GM12873 (cell line): ENCODE measurements at regions not wholly inside any gene's neighbourhood (a gene's known extent, or its start where the extent isn't known, plus 50 kb on each side); places are given as distances from the start of the nearest gene placed in this dataset.

Experiments used
- CTCF ChIP-seq: IDR thresholded peaks from 2 replicates; pipeline ENCODE4 v1.5.1; 2012; ENCODE audit warnings: low read depth, mild to moderate bottlenecking, moderate library complexity, low read length, control low read depth; ENCODE audit not compliant: insufficient read depth; ENCODE audit errors: missing control alignments

GRCh38 chr2:17363846-17364245 is 154.4 kb downstream of the RAD51AP2 start:
- TF ChIP-seq CTCF = no peak

GRCh38 chr2:17362956-17363355 is 155.3 kb downstream of the RAD51AP2 start:
- no peak for TF ChIP-seq CTCF

GRCh38 chr2:17355608-17356329 is 162.5 kb downstream of the RAD51AP2 start:
- TF ChIP-seq CTCF = no peak

GRCh38 chr2:17353263-17353662 is 165.0 kb downstream of the RAD51AP2 start:
- TF ChIP-seq CTCF = no peak

GRCh38 chr2:17337507-17337906 is 180.7 kb downstream of the RAD51AP2 start:
- TF ChIP-seq CTCF = no peak

GRCh38 chr2:17336458-17336857 is 181.8 kb downstream of the RAD51AP2 start:
- no peak for TF ChIP-seq CTCF

GRCh38 chr2:17334300-17334699 is 183.9 kb downstream of the RAD51AP2 start:
- no peak for TF ChIP-seq CTCF
